HG03060 (cell line): ENCODE measurements at regions not wholly inside any gene's neighbourhood (a gene's known extent, or its start where the extent isn't known, plus 50 kb on each side); places are given as distances from the start of the nearest gene placed in this dataset.
"Not testable (repeated sequence)": the region's sequence is repeated elsewhere in the genome, so short reads cannot be mapped to it uniquely, and the experiment has no call there.

Experiments
- ATAC-seq: cut with Tn5 transposase; IDR thresholded peaks from one replicate; pipeline ENCODE4 v1.9.1; 2021; ENCODE audit warnings: low read depth, moderate number of reproducible peaks; ENCODE audit not compliant: unreplicated experiment

GRCh38 chr5:68991279-68992084 is 102.3 kb upstream of the SLC30A5 start:
- no peak for ATAC-seq

DNA sequence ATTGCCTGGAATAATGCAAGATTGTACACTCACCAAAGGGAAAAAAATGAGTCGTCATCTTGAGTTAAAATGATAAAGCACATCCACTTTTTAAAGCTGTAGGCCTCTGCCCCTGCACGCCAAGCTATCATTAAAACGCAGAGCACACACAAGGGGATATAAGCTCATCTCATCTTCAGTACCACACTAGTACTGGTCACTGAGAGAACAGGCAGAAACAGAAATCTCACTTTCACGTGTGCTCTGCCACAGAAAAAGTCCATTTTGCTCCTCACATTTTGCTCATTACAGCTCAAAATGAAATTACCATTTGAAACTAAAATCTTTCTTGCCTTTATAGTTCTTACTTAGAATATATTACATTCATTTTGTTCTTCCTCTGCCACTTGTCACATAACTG is 99.2 kb upstream of the SLC30A5 start:
- ATAC-seq = no peak

GRCh38 chr5:68995845-68996545 is 97.8 kb upstream of the SLC30A5 start:
- ATAC-seq = no peak

GRCh38 chr5:68999181-68999580 is 94.6 kb upstream of the SLC30A5 start:
- no peak for ATAC-seq

DNA sequence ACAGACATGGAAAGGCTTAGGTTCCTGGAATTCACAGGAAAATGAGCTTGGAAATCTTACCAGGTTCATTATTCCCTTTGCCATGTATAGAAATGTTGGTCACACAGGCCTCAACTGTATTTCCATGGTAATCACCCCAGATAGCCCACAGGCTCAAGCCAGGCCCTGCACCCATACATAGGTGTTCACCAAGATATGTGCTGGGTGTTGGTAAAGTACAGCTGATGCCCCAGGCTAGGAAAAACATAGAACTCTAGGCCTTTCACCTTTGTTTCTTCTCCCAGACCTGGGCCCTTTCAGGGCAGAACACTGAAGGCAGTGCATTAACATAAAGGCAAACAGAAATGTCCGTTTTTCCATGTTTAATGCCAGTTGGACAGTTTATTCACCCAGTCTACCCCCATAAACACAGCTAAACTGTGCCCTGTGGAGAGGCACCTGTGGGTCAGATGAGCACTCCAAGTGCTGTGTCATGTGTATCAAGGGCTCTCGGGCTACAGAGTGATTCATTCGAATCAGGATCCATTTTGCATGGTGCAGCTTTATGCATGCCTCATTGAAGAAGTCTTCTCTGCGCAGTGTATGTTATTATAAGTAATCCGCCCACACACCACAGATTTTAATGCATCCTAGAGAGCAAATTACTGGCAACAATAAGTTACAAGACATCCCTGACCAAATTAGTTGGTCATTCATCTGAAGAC is 93.4 kb upstream of the SLC30A5 start:
- ATAC-seq = no peak

DNA sequence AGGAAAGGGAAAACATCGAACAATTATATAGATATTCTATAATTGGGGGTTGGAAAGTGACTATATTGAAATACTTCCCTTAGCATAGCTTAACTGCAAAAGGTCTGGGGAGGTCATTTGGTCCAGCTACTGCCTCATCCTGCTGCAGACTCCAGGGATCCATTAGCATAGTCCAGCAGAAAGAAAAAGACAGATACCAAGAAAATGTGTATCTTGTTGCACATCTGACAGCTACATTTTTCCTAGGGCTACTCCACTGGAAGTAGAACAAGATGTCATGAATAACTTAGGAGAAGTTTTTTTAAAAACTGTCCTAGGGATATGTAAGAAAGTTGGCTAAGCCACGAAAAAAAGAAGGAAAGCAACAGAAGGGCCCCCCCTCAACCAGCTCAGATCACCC is 92.9 kb upstream of the SLC30A5 start:
- ATAC-seq = no peak

GRCh38 chr5:69001627-69002026 is 92.2 kb upstream of the SLC30A5 start:
- ATAC-seq = no peak

GRCh38 chr5:69004127-69004526 is 89.7 kb upstream of the SLC30A5 start:
- no peak for ATAC-seq

GRCh38 chr5:69004676-69005075 is 89.1 kb upstream of the SLC30A5 start:
- no peak for ATAC-seq

DNA sequence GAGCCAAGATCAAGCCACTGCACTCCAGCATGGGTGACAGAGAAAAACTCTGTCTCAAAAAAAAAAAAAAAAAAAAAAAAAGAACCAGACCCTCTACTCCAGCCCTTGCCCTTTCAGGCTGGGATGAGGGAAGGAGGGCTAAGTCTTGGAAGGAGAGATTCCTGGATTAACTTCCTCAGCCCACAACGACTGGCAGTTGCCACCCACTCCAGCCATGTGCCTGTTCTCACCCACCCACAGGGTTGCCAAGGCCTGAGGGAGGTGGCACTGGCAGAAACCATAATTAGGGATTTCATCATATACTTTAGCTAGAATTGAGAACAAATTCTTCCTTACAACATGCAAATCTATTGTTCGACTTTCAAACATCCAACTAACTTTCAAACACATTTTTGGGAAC is 87.8 kb upstream of the SLC30A5 start:
- no peak for ATAC-seq

DNA sequence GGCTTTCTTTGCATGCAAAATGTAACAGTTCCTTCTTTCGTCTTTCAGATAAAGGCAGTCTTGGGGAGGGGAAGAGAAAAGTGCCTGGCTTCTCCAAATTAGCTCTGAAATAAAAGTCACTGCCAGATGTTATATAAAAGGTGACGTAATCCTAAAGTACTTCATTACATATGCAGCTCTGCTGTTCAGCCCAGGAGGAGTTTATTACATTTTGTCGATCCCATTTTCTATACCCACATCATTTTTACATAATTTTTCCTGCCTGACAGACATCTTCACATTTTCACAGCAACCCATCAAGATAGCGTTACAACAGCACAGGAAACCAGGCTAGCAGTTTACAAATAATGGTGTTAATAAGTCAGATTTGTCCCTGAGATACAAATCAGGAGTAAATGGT is 86.7 kb upstream of the SLC30A5 start:
- no peak for ATAC-seq

GRCh38 chr5:69007726-69008368 is 86.0 kb upstream of the SLC30A5 start:
- peak; percentile 65 for ATAC-seq

DNA sequence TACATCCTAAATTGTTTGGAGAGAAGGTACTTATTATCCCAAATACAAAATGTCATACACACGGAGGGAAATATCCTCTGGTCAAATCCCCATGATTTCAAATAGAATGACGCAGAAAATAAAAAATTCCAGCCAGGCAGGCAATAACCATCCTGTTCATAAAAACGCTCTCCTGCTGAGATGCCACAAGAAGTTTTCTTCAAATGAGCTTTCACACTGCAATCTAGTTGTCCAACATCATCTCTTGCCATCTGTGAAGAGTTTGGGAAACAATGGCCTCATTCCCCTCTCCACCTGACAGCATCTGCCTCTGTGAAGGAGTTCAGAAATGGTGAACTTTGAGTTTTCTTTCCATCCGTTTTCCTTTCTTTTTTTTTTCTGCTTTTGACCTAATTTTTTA is 83.3 kb upstream of the SLC30A5 start:
- ATAC-seq = no peak

GRCh38 chr5:69011910-69012309 is 81.9 kb upstream of the SLC30A5 start:
- ATAC-seq = no peak

DNA sequence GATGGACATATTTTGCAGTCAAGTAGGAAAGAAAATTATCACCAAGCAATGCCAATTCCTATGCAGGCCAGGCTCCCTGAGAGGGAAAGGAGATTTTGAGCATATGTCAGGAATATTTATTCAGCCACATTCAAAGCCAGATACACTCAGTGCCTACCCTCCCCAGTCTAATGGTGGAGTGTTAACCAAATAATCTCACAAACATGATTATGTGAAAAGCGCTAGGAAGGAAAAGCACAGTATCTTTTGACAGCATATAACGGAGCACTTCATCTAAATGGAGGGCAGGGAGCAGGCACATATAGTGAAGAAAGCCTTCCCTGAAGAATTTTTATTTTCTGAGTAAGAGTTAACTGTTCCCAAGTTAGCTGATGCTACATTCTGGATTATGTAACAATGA is 80.3 kb upstream of the SLC30A5 start:
- no peak for ATAC-seq

- ATAC-seq = not testable (repeated sequence)
Measured at GRCh38 chr5:69014007-69014406, 79.8 kb upstream of the SLC30A5 start.

- no peak for ATAC-seq
Measured at GRCh38 chr5:69019668-69020375, 74.0 kb upstream of the SLC30A5 start.

DNA sequence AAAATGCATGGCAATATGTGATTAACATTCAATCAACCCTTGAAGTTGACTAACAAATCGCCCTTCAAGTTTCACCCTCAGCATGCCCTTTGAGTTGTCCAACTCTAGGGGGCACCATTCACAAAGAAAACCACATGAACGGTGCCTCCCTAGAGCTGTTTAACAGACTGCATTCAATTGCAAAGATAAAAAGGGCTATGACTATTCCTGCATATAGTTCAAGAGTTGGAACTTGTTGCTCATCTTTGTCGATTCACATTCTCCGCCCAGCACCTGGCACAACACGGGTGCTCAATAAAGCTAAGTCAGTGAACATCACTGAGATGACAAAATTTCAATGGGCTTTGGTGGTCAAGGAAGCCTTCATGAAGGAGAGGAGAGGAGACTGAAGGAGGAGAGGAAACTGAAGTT is 69.6 kb upstream of the SLC30A5 start:
- no peak for ATAC-seq

GRCh38 chr5:69029292-69029691 is 64.5 kb upstream of the SLC30A5 start:
- ATAC-seq = no peak

- ATAC-seq = no peak
Measured at GRCh38 chr5:69030358-69031062, 63.3 kb upstream of the SLC30A5 start.
